Cerebellar cortex (tissue), 1 donor: ENCODE measurements at regions not wholly inside any gene's neighbourhood (a gene's known extent, or its start where the extent isn't known, plus 50 kb on each side); places are given as distances from the start of the nearest gene placed in this dataset.
"Not testable (repeated sequence)": the region's sequence is repeated elsewhere in the genome, so short reads cannot be mapped to it uniquely, and the experiment has no call there.

Source experiments
- DNase-seq: peaks from one replicate; pipeline ENCODE4 v3.0.0-alpha.2; 2015; ENCODE audit warnings: low spot score

DNA sequence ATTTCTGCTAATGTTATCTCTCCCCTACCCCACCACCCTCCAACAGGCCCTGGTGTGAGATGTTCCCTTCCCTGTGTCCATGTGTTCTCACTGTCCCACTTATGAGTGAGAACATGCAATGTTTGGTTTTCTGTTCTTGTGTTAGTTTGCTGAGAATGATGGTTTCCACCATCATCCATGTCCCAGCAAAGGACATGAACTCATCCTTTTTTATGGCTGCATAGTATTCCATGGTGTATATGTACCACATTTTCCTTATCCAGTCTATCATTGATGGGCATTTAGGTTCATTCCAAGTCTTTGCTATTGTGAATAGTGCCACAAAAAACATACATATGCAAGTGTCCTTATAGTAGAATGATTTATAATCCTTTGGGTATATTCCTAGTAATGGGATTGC, 104.5 kb downstream of the ZNF33B start:
- DNase-seq = not testable (repeated sequence)

DNA sequence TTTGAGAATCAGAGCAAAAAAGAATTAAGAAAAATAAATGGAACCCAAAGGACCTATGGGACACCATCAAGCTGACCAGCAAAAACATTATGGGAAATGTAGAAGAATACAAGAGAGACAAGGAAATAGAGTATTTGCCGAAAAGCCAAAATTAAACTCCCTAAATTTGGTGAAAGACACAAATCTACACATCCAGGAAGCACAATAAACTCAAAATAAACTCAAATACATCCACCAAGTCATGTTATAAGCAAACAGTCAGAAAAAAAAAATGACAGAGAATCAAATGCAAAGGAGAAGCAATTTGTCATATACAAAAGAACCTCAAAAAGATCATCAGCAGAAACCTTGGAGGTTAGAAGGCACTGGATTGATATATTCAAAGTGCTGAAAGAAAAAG, 105.4 kb downstream of the ZNF33B start:
- DNase-seq = no peak

GRCh38 chr10:42523098-42523497, 115.3 kb downstream of the ZNF33B start:
- DNase-seq = no peak

- DNase-seq = no peak
Measured at GRCh38 chr10:42519761-42520460, 118.5 kb downstream of the ZNF33B start.

DNA sequence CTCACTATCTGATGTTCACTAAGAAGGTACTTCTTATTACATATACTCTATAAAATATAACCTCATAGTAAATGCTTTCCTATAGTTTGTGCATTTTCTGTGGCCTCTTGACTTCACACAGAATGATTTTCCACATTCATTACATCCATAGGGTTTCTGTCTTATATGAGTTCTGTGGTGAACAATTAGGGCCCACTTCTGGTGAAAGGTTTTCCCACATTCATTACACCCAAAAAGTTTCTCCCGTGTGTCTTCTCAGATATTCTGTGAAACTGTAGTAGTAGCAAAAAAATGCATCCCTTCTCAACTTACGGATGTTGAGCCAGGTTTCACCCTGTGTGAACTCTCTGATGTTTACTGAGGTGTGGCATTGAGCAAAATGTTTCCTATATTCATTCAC, 119.3 kb downstream of the ZNF33B start:
- DNase-seq = no peak

DNA sequence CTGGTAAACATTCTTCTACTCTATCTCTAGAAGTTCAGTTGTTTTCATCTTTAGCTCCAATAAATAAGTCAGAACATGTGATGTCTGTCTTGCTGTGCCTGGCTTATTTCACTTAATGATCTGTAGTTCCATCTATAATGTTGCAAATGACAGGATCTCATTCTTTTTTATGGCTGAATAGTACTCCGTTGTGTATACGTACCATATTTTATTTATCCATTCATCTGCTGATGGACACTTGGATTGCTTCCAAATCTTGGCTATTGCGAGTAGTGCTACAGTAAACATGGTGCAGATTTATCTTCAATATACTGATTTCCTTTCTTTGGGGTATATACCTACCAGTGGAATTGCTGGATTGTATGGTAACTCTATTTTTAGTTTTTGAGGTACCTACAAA, 124.4 kb downstream of the ZNF33B start:
- DNase-seq = no peak

GRCh38 chr10:42491801-42492200, 146.6 kb downstream of the ZNF33B start:
- DNase-seq = no peak

GRCh38 chr10:42491001-42491592, 147.3 kb downstream of the ZNF33B start:
- no peak for DNase-seq

DNA sequence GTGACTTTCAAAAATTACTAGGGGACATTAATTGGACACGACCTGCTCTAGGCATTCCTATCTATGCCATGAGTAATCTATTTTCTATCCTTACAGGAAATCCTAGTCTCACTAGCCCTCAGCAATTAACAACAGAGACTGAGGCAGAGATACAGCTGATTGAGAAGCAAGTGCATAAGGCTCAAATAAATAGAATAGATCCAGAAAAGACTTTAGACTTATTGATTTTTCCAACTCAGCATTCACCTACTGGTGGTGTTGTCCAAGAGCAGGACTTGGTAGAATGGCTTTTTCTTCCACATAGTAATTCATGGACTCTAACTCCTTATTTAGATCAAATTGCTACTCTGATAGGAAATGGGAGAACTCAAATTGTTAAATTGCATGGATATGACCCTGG, 148.0 kb downstream of the ZNF33B start:
- no peak for DNase-seq

GRCh38 chr10:42488416-42488815, 150.0 kb downstream of the ZNF33B start:
- DNase-seq = no peak

DNA sequence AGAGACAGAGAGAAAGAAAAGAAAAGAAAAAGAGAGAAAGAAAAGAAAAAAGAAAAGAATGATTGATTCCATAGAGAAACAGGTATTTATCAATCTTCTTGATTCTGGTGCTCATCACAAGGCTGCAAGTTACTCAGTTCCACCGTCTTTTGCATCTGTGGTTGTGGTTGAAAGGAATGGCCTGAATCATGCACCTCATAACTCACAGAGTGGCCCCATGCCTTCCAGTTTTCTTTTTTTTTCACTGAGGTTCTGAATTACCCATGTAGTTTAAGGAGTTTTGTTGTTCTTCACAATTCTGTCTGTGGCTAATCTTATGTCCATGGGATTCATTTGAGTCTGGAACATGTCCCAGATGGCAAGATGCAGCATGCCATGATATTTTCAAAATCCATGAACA, 156.0 kb downstream of the ZNF33B start:
- DNase-seq = no peak

DNA sequence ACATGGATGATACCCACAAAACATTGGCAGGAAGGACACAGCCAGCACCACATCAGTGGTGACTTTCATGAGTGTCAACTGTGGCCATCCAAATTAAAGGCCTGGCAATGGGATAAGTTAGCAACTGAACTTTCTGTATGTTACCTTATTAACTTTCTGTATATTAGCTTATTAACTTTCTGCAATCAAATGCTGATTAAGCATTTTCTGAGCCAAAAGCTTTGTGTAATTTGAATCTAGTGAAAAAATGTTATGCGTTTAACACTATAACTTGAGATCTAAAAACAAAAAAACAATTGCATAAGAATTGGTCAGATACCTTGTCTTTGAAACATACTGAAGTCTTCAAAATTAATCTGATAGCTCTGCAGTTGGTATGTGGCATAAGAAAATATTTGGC, 159.3 kb downstream of the ZNF33B start:
- DNase-seq = no peak

DNA sequence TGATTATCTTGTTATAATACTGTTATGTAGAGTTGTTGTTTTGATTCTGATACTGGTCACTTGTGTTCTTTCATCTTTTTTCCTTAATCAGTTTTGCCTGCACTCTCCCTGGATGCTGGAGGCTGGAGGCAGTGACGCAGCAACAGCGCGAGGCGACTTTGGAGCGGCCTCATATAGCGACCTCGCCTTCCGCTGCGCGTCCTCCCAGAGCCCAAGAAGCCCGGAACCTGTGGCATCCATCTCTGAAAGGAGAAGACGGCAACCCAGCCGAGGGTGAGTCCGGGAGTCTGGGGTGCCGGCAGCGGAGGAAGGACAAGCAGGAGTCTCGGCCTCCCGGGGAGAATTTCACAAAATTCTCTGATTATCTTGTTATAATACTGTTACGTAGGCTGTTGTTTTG, 161.2 kb downstream of the ZNF33B start:
- no peak for DNase-seq

DNA sequence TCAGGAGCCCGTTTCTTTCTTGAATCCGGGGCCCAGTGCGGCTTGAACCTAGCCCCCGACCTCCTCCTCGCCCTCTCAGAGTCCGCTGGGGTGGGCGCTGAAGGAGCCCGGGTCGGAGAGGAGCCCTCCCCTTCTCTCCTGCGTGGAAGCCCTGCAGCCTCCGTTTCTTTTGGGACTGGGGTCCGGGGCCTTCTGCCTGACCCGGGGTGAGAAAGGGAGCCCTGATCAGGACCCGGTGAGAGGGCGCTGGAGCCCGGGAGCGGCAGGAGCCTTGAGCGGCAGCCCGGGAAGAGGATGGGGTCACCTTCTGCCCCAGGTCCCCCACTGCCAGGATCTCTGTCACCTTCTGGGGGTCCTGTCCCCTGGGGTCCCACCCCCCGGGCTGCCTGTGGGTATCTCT, 162.3 kb downstream of the ZNF33B start:
- no peak for DNase-seq

DNA sequence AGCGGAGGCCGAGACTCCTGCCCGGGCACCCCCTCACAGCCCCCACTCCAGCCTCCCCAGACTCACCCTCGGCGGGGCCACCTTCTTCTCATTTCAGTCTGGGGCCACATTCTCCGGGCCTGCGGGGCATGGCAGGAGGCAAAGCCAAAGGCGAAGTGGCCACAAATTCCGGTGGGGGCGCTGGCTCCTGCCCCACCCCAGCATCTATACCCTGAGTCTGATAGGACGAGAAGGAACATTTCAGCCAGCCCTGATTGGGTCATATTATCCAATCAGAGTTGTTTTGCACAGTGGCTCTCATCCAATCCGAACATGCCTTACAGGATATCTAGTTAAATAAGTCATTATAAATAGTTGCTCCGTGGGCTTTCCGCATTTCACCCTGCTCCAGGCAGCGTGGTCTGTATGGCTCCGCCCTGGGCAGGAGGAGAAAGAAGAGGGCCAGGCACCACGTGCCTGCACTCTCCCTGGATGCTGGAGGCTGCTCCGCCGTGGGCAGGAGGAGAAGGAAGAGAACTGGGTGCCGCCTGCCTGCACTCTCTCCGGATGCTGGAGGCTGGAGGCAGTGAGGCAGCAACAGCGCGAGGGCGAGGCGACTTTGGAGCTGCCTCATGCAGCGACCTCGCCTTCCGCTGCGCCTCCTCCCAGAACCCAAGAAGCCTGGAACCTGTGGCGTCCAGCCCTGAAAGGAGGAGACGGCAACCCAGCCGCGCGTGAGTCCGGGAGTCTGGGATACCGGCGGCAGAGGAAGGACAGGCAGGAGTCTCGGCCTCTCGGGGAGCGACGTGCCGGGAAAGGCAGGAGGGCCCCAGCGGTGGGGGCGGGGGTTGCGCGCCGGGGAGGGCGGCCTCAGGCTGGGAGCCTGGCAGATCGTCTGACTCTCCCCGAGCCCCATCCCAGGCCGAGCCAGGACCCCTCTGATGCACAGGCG, 162.9 kb downstream of the ZNF33B start:
- DNase-seq = peak; percentile 48

DNA sequence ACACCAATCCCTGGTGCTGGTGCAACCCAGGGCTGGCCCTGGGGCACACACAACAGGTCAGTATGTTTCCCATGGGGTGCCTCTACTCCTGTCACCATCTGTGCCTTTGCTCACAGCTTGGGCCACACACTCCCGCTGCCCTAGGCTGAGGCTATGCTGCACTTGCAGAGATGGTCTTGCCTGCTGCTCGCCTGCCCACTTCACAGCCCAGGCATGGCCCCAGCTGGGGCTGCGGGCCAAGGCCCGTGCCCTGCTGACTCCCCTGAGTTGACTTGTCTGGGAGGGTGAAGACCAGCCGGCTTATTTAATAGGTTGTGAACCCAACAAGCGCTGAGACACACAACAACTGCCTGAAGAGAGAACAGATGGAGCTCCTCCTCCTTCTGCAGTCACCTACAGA, 184.1 kb downstream of the ZNF33B start:
- DNase-seq = no peak

DNA sequence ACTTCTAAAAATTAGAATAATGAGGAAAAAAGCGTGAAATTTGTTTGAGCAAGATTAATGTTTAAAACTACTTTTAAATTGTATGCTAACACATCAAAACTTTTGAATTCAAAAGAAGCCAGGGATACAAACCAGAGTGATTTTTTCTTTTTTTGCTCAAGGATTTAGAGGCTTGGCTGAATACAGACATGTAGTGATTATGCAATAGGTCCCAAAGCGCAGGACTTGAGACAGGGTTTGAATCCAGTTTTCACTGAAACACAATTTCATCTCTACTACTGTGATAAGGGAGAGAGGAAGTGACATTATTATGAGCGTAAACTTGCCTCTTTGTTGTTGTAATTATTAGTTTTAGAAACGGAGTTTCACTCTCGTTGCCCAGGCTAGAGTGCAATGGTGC, 207.3 kb downstream of the ZNF33B start:
- no peak for DNase-seq

GRCh38 chr10:42428534-42428933, 209.8 kb downstream of the ZNF33B start:
- DNase-seq = peak; percentile 10

DNA sequence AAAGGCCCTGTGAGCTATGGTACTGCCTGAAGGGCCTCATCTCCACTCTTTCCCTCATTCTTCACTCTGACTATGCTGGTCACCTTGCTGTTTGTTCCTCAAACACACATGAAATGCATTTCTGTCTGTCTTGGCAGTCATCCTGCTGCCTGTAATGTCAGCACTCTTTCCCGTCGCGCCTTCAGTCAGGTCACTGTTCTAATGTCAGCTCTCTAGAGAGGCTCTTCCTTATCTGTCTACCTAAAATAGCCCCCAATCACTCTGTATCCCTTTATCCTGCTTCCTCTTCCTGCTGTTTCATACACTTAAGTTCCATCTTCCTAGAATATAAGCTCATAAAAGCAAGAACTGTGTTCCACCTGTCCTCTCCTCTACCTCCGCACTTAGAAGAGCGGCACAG, 215.5 kb downstream of the ZNF33B start:
- DNase-seq = no peak

DNA sequence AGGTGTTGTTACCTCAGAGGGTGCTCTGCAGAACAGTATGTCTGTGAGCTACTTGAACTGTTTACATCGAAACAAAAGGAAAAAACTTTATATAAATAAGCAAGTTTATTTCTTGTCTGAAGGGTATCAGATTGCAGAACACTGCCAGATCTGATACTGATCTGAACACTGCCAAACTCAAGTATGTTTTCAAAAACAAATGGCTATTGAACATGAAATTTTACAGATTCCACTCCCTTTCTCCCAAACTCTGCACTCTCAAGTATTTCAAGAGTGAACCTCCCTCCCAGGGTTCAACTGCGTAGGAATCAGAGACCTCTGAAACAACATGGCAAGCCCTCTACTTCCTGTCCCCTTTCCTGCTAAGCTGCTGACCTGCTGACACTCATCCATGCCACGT, 216.6 kb downstream of the ZNF33B start:
- DNase-seq = no peak

DNA sequence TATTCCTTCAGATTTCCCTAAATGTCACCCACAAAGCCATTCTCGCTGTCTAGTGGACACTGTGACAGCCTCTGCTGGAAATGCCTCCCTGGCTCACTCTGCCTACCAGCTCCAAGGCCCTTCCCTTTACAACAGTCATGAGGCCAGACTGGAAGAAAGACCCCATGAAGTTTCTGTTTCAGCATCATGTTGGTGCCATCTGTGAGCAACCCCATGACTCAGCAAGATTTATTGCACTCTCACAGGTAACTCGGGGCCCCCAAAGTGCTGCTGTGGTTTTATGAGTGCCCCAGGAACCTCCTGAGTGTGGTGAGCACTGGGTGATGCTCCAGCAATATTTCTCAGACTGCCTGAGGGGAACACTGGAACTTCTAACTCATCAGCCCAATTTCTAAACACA, 218.6 kb downstream of the ZNF33B start:
- no peak for DNase-seq

- DNase-seq = no peak
Measured at GRCh38 chr10:42380926-42381547, 257.3 kb downstream of the ZNF33B start.
